ENCODE measurements at regions not wholly inside any gene's neighbourhood (a gene's known extent, or its start where the extent isn't known, plus 50 kb on each side); places are given as distances from the start of the nearest gene placed in this dataset.
"Not testable (repeated sequence)": the region's sequence is repeated elsewhere in the genome, so short reads cannot be mapped to it uniquely, and the experiment has no call there.

DNA sequence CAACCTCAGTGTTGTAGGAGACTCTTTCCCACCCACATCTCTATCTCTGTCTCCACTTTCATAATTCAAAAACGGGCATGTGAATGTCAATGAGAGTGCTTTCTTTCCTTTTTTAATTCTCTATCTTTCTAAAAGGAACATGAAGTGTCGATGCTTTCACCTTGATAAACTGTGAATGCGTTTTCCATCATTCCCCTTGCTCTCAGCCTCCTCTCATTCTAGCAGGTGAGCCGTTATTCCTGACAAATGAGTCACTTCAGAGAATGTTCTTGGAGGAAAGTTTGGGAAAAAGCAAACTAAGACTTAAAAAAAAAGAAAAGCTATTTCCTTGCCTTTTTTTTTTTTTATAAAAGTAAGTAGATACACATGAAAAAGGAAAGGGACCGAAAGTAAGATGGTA lies 226.0 kb upstream of the C1orf87 start:
- DNase-seq, result no peak

DNA sequence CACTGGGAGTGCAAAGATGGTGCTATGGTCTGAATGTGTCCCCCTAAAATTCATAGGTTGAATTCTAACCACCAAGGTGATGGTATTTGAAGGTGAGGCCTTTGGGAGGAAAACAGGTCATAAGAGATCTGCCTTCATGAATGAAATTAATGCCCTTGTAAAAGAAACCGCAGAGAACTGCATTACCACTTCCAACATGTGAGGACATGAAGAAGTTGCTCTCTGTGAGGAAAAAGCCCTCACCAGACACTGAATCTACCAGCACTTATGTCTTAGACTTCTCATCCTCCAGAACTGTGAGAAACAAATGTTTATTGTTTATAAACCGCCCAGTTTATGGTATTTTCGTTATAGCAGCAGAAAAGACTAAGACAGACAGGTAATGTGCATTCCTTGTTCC lies 224.7 kb upstream of the C1orf87 start:
- DNase-seq, result no peak

DNA sequence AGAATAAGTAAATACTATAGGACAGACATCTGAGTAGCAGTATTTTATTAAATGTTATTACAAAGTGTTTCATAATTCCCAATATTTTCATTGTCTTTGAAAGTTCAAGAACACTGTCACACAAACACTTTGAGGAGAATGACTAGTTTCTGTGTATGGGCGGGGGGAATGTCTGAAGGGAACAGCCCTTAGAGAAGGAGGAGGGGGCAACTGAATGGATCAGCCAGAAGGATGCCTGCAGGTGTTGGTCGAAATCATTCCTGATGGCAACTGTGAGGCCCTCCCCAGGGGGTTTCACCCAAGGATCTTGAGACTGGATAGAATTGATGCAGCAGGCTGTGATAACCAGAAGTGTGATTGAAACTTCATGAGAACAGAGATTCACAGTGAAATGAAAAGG lies 223.2 kb upstream of the C1orf87 start:
- no peak for DNase-seq

DNA sequence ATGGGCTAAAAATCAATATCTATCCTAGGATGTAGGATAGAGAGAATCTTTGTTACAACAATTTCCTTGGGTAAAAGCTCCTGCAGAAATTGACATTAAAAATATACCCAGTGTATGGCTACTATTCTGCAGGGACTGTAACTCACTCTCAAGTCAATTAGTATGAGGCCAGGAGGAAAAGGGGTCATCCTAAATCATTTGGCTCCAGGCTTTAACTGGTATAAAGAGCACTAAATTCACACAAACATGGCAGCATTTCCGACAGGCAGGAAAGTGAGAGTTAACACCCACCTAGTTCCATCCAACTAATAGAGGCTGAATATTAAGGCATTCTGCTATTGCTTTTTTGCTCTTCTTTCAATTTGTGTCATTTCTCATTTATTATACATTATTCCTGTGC lies 218.6 kb upstream of the C1orf87 start:
- no peak for DNase-seq

DNA sequence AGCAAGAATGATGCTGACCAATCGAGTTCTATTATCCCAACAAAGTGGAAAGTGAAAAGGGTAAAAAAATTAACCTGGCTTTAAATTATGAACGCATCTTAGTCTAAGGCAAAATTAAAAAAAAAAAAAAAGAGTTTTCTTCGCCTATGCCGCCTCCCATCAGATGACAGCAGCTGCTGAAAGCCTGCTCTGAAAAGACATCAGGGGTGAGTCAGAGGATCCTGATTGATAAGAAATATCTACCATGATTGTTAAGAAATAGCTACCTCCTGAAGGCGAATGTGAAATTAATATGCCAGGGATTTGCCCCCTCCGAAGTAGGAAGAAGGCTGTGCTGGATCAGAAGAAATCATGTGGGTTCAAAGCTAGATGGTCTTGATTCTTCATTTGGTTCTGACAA lies 216.8 kb upstream of the C1orf87 start:
- DNase-seq, result no peak

DNA sequence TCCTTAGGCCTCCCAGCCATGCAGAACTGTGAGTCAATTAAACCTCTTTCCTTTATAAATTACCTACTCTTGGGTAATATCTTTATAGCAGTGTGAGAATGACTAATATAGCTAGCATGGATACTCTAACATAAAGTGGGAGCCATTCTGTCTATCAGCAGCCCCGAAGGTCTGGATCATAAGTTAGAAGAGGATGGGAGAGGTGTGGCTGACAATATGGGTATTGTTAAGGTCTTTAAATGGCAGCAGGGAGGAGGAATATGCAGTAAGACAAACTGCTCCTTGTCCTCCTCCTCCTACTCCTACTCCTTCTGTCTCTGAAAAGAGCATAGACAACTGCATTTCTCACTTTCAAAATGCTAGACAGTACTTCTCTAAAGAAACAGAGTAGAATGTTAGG lies 214.0 kb upstream of the C1orf87 start:
- DNase-seq, result no peak

DNA sequence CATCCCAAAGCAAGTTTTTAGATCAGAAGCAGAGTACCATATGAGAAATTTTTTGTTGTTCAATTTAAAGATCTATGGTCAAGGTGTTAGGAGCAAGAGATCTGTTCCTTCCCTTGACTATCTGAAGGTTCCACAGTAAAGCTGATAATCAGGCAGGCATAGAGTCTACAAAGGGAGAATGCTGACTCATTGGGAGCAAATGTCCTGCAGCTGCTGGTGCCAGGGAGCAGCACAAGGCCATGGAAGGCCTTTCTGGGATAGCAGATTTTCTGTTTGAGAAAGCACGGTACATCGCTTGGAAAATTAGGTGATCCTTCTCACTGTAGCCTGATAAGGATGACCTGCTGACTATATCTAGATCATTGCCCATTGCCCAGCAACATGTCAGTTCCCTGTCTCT lies 210.1 kb upstream of the C1orf87 start:
- no peak for DNase-seq

DNA sequence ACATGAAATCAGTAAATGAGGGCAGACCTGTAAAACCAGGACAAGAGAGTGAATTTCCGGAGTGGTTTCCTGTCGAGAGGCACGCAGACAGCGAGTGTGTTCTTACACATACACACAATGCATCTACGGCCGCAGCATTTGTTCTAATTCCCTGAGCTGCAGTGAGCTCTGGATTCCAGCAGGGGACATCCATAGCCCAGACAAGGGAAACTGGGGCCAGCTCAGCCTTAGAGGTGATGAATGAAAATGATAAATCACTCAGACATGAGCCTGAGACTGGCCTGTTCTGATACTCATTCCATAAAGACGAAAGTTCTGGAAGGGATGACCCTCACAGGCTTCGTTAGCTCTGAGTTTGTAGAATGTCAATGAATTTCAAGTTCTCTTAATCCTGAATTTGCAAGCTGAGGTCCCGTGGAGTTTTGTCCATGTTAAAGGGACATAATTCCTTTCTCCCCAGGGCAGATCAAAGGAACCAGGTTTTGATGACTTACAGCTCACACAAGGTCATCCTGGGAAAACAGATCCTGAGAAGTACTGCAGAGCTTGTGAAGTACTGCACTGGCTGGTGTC lies 207.9 kb upstream of the C1orf87 start:
- DNase-seq, result peak; percentile 3

GRCh38 chr1:60280819-60281218 lies 207.2 kb upstream of the C1orf87 start:
- no peak for DNase-seq

DNA sequence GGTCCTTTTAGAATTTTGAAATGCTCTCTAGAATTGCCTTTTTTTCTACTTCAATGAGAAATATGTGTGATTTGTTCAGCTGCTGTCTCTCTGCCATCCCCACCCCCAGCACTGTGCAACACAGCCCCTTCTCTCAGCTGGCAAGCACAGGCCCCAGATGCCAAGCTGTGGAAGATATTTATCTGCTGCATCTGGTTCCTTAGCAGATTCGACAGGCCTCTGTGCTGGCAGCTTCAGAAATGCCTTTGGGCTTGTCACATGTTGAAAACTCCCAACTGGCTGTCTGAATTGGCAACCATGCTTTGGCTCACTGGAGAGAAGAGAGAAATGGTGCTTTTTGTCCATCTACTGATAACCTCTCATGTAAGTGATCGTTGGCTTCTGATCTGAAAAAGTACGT lies 206.7 kb upstream of the C1orf87 start:
- no peak for DNase-seq

DNA sequence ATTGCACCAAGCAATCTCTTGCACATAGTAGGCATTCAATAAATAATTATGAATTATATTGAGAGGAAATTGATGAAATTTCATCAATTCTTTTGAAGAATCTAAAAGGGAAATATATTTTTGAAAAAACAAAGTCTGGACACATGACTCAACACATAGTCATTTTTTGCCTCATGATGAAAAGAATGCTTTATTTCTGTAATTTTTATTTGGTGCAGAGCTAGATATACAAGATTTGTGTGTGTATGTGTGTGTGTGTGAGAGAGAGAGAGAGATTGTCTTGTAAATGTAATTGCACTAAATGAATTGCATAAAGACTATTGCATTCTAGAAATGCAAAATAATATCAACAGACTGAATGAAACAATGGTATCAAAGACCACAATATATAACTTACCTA lies 206.2 kb upstream of the C1orf87 start:
- no peak for DNase-seq

GRCh38 chr1:60277269-60277668 lies 203.7 kb upstream of the C1orf87 start:
- DNase-seq, result no peak

GRCh38 chr1:60274422-60275290 lies 201.1 kb upstream of the C1orf87 start:
- no peak for DNase-seq

- no peak for DNase-seq
Measured at GRCh38 chr1:60273185-60273584, 199.6 kb upstream of the C1orf87 start.

GRCh38 chr1:60271041-60271440 lies 197.5 kb upstream of the C1orf87 start:
- DNase-seq, result no peak

- no peak for DNase-seq
Measured at GRCh38 chr1:60268451-60268850, 194.9 kb upstream of the C1orf87 start.

DNA sequence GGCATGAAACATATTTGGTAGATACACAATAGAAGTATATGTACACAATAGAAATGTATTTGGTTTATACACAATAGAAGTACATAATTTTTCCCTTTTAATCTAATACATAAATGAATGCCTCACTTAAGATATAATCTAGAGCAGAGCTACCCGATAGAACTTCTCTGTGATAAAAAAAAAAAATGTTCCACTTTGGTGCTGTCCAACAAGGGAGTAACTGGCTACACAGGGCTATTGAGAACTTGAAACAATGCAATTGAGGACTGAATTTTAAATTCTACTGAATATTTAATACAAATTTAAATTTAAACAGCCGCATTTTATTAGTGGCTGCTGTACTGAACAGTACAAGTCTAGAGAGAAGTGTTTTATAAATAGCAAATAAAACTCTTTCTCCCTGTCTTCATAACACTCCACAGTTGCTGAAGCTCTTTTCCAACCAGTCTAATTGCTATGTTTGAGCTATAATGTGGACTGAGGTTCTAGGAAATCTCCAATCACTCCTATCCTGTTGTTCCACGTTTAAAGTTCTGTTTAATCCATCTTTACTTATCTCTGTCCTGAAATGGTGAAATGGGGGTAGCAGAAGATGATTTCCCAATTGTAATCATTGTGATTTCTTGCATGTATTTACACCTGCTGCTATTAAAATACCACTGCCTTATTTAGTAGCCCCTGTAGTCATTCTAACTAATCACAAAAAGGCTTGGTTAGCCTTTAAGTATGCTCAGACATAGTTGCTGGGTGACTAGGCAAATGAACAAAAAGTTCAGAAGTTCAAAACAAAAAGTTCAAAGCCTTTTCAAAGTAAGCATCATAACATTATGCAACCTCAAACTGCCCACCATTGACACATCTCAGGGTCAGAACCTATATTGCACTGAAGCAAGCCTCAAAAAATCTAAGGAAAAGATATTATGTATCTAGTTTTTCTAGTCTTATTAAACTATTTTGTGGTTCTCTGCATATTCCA lies 192.3 kb upstream of the C1orf87 start:
- no peak for DNase-seq

GRCh38 chr1:60262701-60263100 lies 189.1 kb upstream of the C1orf87 start:
- DNase-seq, result no peak

DNA sequence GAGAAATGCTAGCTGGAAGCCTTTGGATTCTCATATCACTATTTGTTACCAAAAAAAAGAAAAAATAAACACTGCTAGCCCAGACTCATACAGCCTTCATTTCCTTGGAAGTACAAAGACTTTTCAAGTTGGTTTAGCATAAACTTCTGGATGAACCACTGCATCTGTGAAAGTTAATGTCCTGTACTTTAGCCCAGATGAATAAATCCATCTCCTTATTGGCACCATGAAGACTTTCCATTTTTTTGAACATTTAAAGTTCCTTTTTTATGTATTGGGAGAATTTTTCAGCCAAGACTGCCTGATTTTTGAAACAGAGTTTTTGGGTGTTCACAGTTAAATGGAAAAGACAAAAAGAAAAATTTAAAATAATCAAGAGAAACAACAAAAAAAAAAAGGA lies 184.0 kb upstream of the C1orf87 start:
- DNase-seq, result no peak

DNA sequence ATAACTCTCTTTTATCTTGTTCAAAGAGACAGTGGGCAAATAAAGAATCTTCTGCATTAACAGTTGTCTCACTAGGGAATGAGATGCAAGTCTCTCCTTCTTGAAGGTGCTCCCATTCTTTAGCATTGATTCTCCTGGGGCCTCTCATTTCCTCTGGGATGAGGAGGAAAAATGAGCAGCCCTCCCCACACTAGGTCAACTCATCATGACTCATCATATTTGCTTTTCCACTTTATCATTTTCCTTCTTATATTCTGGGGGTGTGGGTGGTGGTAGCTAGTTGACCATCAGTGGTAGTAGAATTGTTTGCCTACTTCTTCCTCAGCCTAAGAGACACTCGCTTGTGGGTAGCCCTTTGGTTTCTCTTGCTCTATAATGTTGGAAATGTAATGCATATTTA lies 182.0 kb upstream of the C1orf87 start:
- no peak for DNase-seq

- no peak for DNase-seq
Measured at GRCh38 chr1:60251426-60251825, 177.9 kb upstream of the C1orf87 start.

GRCh38 chr1:60247467-60247866 lies 173.9 kb upstream of the C1orf87 start:
- DNase-seq, result not testable (repeated sequence)

DNA sequence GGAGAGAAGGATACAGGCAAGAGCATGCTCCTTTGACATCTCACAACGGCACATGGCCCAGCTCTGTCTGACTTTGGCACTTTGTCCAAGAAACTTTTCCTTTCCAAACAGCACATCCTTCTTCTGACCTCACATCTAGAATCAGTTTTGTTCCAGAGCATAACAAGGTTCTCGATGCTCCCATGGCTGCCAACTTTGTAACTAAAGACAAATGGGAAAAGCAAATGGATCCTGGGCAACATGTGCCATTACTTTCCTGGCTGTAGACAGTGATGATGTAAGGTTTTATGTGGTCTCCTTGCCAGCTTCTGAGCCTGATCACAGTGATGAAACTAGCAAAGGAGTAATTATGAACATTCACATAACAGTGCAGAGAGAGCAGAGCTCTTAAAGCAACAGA lies 171.8 kb upstream of the C1orf87 start:
- DNase-seq, result no peak

DNA sequence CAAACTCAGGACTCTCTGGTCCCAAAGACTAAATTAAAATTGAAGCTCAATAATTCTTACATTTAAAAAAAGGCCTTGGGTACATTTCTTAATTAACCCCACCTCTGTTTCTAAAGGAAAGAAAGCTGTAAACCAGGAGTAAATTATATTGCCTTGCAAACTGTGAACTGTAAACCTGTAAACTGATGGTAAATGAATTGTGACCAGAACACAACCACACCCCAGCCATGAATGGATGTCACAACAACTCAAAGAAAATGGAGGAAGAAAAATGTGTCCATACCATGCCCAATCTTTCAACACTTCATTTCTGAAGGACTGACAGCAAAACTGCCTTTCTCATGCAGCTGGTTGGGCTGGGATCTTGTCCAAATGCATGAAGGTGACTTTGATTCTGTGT lies 171.3 kb upstream of the C1orf87 start:
- DNase-seq, result no peak

Measured in CD4-positive, alpha-beta T cell treated with Interleukin-17A for 4 hours (primary cell).